ENCODE measurements at regions not wholly inside any gene's neighbourhood (a gene's known extent, or its start where the extent isn't known, plus 50 kb on each side); places are given as distances from the start of the nearest gene placed in this dataset.

DNA sequence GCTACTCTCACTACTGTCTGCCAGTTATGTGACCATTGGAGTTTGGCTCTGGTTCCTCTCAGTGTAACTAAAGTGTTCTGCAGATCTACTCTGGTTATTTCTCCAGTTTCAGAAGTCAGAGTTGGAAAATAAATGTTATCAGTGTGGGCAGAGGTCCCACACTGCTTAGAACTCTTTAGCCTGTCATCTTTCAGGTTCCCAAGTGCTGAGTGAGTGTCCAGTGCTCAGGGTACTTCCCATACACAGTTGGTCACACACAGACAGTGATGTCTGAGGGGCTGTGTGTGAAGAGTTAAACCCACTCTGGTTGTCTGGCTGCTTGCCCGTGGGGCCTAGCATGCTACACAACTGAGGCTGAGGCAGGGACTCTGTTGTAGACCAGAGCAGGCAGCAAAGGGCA lies 421.8 kb upstream of the MEX3C start:
- WGBS, 5 donors, result 45 to 60% (median 50%) methylated on average over 1 of the region's 1 CpG

DNA sequence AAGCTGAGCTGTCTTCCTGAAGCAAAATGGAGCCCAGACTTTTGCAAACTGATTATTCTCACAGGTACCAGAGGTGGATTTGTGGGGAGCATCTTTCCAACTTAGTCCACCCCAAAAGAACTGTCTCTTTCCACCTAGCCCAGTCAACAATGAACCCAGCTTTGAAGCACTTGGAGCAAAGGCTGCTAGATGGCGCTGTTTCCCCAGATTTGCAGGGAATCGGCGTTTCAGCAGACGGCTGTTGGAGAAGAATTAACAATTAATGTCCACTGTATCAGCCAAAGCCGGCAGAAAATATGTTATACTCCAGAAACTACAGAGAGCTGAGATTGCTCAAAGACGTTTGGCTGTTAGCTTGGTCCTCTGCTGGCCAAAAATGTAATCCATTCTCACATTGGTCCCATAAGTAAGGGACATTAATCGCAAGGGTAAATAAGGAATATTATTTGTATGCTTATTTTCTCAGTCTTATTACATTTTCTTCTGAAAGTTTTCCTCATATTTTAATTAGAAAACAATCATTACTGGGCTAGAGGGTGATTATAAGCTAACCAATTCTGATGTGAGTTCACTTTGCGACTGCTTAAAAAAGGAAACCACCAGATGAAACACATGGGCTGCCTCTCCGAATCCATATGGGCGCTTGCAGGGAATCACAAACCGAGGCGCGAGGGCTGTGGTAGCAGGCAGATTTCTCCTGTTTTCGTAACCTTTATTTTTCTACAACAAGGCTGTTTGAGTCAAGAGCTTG lies 423.8 kb upstream of the MEX3C start:
- H3K4me3 ChIP-seq, result no peak overlapping the region
- TF ChIP-seq POLR2AphosphoS5 (IDR thresholded peaks at IDR 0.05) (no peak), EP300 (IDR thresholded peaks at IDR 0.05) (no peak)
- TF ChIP-seq, protein P1, sequence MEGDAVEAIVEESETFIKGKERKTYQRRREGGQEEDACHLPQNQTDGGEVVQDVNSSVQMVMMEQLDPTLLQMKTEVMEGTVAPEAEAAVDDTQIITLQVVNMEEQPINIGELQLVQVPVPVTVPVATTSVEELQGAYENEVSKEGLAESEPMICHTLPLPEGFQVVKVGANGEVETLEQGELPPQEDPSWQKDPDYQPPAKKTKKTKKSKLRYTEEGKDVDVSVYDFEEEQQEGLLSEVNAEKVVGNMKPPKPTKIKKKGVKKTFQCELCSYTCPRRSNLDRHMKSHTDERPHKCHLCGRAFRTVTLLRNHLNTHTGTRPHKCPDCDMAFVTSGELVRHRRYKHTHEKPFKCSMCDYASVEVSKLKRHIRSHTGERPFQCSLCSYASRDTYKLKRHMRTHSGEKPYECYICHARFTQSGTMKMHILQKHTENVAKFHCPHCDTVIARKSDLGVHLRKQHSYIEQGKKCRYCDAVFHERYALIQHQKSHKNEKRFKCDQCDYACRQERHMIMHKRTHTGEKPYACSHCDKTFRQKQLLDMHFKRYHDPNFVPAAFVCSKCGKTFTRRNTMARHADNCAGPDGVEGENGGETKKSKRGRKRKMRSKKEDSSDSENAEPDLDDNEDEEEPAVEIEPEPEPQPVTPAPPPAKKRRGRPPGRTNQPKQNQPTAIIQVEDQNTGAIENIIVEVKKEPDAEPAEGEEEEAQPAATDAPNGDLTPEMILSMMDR (IDR thresholded peaks at IDR 0.05), result peak in 3 of 7 experiments; percentile 34 to 57 (median 42)
- DNase-seq, result peak; percentile 41 to 88
- H3K27me3 ChIP-seq, result peaks cover 0 to 16% (median 11%) of the 10 kb centered on the region in 3 donors
- no peaks in the 10 kb centered on the region for H3K9me3 ChIP-seq
- intact Hi-C loops (cut with DNase I; ENCODE audit: low total_unique reads), result no loop called here
- no peaks in the 10 kb centered on the region for H3K36me3 ChIP-seq
- 30 to 42% (median 40%) methylated on average over 14 of the region's 14 CpGs for WGBS, 5 donors
- H3K4me1 ChIP-seq, result no peaks in the 10 kb centered on the region
- H3K27ac ChIP-seq, result no peak overlapping the region

More for the DNA sequence above, 421.8 kb upstream of the MEX3C start:
- H3K36me3 ChIP-seq, result no peaks in the 10 kb centered on the region
- intact Hi-C loops (cut with DNase I; ENCODE audit: low total_unique reads), result no loop called here
- no peak overlapping the region for H3K4me3 ChIP-seq
- H3K27ac ChIP-seq, result no peak overlapping the region
- no peaks in the 10 kb centered on the region for H3K9me3 ChIP-seq
- peaks cover 0 to 6% (median 0%) of the 10 kb centered on the region in 4 donors for H3K4me1 ChIP-seq
- TF ChIP-seq POLR2AphosphoS5 (IDR thresholded peaks at IDR 0.05), result no peak
- no peak for TF ChIP-seq POLR2A (IDR thresholded peaks at IDR 0.05)
- TF ChIP-seq EP300 (IDR thresholded peaks at IDR 0.05), result no peak
- TF ChIP-seq, protein P1 (IDR thresholded peaks at IDR 0.05), result no peak
- peaks cover 0 to 11% (median 10%) of the 10 kb centered on the region in 3 donors for H3K27me3 ChIP-seq
- DNase-seq, result no peak

DNA sequence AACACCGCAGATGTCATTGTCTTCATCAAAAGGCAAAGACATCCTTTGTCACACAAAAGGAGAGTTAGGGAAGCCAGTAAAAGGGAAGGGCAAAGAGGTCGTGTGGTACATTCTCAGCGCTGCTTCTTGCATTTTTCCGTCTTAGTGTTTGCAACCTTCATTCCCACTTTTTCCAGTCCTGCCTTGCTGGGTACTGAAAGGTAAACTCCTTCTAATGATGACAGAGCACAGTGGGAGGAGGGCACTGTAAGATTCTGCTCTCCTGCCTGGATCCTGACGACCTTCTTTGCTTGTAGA lies 424.3 kb upstream of the MEX3C start:
- no peaks in the 10 kb centered on the region for H3K9me3 ChIP-seq
- H3K4me1 ChIP-seq, result no peaks in the 10 kb centered on the region
- H3K27ac ChIP-seq, result no peak overlapping the region
- peaks cover 0 to 16% (median 11%) of the 10 kb centered on the region in 3 donors for H3K27me3 ChIP-seq
- intact Hi-C loops (cut with DNase I; ENCODE audit: low total_unique reads), result no loop called here
- no peak for DNase-seq
- TF ChIP-seq, protein P1 (IDR thresholded peaks at IDR 0.05), result no peak
- TF ChIP-seq POLR2A (IDR thresholded peaks at IDR 0.05), result no peak
- H3K36me3 ChIP-seq, result no peaks in the 10 kb centered on the region
- 31 to 47% (median 35%) methylated on average over 5 of the region's 5 CpGs for WGBS, 5 donors
- no peak overlapping the region for H3K4me3 ChIP-seq

DNA sequence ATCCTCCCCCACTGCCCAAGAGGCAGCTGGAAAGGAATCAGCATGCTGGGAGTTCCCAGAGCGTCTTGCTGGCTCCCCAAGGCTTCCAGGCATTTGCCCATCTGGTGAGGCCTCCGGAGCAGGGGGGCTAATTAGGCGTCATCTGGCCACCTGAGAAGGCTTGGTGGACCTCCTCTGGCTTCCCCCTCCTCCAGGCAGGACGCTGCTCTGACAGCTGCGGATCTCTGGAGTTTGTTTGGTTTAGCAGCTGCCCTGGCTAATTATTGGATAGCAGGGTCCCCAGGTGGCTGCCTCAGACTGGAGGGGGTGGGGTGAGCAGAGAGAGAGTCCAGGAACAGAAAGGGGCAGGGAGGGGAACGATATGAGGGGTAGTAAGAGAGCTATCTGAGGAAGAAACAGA lies 425.2 kb upstream of the MEX3C start:
- intact Hi-C loops (cut with DNase I; ENCODE audit: low total_unique reads), result no loop called here
- TF ChIP-seq, protein P1 (IDR thresholded peaks at IDR 0.05), result no peak
- TF ChIP-seq EP300 (IDR thresholded peaks at IDR 0.05) (no peak), POLR2A (IDR thresholded peaks at IDR 0.05) (no peak), POLR2AphosphoS5 (IDR thresholded peaks at IDR 0.05) (no peak)
- 17 to 30% (median 23%) methylated on average over 6 of the region's 6 CpGs for WGBS, 5 donors
- peaks cover 0 to 16% (median 11%) of the 10 kb centered on the region in 3 donors for H3K27me3 ChIP-seq
- no peaks in the 10 kb centered on the region for H3K4me1 ChIP-seq
- no peak overlapping the region for H3K4me3 ChIP-seq
- DNase-seq, result no peak
- no peak overlapping the region for H3K27ac ChIP-seq
- H3K9me3 ChIP-seq, result no peaks in the 10 kb centered on the region
- no peaks in the 10 kb centered on the region for H3K36me3 ChIP-seq

Data from stomach (tissue), 8 donors.